ENCODE measurements at regions not wholly inside any gene's neighbourhood (a gene's known extent, or its start where the extent isn't known, plus 50 kb on each side); places are given as distances from the start of the nearest gene placed in this dataset.

DNA sequence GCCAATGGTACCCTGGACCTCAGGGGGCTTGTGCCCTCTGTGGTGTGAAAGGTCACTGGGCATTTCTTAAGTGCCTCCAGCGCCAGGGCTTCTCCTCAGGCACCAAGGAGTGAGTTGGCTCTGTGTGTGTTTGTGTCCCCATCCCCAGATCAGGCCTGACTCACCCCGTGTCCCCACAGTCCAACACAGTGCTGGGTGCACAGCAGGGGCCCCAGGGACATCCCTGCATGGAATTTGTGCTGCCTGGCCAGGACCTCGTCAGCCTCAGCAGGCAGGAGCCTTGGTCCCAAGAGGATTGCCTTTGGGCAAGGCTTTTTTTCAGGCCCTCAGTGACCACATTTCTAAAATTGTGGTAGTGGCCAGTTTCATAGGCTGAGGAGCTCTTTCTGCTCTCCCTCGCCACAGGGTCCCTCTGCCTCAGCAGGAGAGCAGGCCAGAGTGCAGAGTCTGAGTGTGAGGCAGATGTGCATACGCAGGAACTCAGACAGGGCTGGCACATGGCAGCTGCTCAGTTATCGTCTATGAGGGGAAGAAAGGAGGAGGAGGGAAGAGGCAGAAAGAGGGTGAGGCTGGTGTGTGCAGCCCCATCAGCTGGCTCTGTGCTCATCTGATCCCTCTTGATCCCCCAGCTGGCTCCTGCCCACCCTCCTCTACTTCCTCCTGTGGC, 215.6 kb downstream of the RPLP1 start (continued):
- TF ChIP-seq, protein P1, sequence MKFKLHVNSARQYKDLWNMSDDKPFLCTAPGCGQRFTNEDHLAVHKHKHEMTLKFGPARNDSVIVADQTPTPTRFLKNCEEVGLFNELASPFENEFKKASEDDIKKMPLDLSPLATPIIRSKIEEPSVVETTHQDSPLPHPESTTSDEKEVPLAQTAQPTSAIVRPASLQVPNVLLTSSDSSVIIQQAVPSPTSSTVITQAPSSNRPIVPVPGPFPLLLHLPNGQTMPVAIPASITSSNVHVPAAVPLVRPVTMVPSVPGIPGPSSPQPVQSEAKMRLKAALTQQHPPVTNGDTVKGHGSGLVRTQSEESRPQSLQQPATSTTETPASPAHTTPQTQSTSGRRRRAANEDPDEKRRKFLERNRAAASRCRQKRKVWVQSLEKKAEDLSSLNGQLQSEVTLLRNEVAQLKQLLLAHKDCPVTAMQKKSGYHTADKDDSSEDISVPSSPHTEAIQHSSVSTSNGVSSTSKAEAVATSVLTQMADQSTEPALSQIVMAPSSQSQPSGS (CRISPR knock-in tag; IDR thresholded peaks at IDR 0.05; ENCODE audit: borderline replicate concordance, low read depth) = no peak
- TF ChIP-seq CBFB (CRISPR knock-in tag; IDR thresholded peaks at IDR 0.05; ENCODE audit: low read depth) (no peak), SP1 (CRISPR knock-in tag; conservative IDR thresholded peaks at IDR 0.05) (no peak), EMX1 (CRISPR knock-in tag; IDR thresholded peaks at IDR 0.05) (no peak)

DNA sequence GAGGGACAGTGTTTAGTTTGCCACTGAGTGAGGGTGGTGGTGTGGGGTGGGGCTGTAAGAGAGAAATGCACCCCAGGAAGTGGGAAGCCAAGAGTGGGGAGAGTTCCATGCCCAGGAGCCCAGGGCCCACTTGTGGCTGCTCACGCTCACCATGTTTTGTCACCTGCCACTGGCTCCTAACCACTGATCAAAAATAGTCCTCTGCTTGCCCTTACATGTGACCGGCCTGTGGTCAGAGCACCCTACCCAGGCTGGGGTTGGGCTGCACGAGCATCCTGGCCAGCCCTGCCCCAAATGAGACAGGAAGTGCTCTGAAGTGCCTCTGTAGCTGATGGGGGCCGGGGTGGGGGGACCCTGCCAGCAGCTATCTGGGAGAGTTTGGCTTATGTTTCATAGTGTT, 216.3 kb downstream of the RPLP1 start:
- H3K36me3 Mint-ChIP-seq = no peaks in the 10 kb centered on the region
- POLR2A ChIA-PET = no interaction called here
- ATAC-seq = no peak
- no peaks in the 10 kb centered on the region for H3K27me3 Mint-ChIP-seq (ENCODE audit: low read depth)
- peaks cover 16% of the 10 kb centered on the region for H3K4me1 Mint-ChIP-seq
- H3K9me3 Mint-ChIP-seq = no peaks in the 10 kb centered on the region
- DNase-seq (ENCODE audit: low spot score) = no peak
- H3K4me3 Mint-ChIP-seq = no peak overlapping the region
- CTCF ChIA-PET = no interaction called here
- no peak for TF ChIP-seq ETV6 (CRISPR knock-in tag; IDR thresholded peaks at IDR 0.05)
- TF ChIP-seq, protein P2, sequence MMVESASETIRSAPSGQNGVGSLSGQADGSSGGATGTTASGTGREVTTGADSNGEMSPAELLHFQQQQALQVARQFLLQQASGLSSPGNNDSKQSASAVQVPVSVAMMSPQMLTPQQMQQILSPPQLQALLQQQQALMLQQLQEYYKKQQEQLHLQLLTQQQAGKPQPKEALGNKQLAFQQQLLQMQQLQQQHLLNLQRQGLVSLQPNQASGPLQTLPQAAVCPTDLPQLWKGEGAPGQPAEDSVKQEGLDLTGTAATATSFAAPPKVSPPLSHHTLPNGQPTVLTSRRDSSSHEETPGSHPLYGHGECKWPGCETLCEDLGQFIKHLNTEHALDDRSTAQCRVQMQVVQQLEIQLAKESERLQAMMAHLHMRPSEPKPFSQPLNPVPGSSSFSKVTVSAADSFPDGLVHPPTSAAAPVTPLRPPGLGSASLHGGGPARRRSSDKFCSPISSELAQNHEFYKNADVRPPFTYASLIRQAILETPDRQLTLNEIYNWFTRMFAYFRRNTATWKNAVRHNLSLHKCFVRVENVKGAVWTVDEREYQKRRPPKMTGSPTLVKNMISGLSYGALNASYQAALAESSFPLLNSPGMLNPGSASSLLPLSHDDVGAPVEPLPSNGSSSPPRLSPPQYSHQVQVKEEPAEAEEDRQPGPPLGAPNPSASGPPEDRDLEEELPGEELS (CRISPR knock-in tag; IDR thresholded peaks at IDR 0.05) = no peak
- no peak for TF ChIP-seq TEAD1 (CRISPR knock-in tag; IDR thresholded peaks at IDR 0.05)
- TF ChIP-seq, protein P3, sequence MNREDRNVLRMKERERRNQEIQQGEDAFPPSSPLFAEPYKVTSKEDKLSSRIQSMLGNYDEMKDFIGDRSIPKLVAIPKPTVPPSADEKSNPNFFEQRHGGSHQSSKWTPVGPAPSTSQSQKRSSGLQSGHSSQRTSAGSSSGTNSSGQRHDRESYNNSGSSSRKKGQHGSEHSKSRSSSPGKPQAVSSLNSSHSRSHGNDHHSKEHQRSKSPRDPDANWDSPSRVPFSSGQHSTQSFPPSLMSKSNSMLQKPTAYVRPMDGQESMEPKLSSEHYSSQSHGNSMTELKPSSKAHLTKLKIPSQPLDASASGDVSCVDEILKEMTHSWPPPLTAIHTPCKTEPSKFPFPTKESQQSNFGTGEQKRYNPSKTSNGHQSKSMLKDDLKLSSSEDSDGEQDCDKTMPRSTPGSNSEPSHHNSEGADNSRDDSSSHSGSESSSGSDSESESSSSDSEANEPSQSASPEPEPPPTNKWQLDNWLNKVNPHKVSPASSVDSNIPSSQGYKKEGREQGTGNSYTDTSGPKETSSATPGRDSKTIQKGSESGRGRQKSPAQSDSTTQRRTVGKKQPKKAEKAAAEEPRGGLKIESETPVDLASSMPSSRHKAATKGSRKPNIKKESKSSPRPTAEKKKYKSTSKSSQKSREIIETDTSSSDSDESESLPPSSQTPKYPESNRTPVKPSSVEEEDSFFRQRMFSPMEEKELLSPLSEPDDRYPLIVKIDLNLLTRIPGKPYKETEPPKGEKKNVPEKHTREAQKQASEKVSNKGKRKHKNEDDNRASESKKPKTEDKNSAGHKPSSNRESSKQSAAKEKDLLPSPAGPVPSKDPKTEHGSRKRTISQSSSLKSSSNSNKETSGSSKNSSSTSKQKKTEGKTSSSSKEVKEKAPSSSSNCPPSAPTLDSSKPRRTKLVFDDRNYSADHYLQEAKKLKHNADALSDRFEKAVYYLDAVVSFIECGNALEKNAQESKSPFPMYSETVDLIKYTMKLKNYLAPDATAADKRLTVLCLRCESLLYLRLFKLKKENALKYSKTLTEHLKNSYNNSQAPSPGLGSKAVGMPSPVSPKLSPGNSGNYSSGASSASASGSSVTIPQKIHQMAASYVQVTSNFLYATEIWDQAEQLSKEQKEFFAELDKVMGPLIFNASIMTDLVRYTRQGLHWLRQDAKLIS (CRISPR knock-in tag; IDR thresholded peaks at IDR 0.05; ENCODE audit: borderline replicate concordance) = no peak
- TF ChIP-seq, protein P4, sequence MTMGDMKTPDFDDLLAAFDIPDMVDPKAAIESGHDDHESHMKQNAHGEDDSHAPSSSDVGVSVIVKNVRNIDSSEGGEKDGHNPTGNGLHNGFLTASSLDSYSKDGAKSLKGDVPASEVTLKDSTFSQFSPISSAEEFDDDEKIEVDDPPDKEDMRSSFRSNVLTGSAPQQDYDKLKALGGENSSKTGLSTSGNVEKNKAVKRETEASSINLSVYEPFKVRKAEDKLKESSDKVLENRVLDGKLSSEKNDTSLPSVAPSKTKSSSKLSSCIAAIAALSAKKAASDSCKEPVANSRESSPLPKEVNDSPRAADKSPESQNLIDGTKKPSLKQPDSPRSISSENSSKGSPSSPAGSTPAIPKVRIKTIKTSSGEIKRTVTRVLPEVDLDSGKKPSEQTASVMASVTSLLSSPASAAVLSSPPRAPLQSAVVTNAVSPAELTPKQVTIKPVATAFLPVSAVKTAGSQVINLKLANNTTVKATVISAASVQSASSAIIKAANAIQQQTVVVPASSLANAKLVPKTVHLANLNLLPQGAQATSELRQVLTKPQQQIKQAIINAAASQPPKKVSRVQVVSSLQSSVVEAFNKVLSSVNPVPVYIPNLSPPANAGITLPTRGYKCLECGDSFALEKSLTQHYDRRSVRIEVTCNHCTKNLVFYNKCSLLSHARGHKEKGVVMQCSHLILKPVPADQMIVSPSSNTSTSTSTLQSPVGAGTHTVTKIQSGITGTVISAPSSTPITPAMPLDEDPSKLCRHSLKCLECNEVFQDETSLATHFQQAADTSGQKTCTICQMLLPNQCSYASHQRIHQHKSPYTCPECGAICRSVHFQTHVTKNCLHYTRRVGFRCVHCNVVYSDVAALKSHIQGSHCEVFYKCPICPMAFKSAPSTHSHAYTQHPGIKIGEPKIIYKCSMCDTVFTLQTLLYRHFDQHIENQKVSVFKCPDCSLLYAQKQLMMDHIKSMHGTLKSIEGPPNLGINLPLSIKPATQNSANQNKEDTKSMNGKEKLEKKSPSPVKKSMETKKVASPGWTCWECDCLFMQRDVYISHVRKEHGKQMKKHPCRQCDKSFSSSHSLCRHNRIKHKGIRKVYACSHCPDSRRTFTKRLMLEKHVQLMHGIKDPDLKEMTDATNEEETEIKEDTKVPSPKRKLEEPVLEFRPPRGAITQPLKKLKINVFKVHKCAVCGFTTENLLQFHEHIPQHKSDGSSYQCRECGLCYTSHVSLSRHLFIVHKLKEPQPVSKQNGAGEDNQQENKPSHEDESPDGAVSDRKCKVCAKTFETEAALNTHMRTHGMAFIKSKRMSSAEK (CRISPR knock-in tag; IDR thresholded peaks at IDR 0.05; ENCODE audit: borderline replicate concordance) = no peak
- no peak for TF ChIP-seq CBFB (CRISPR knock-in tag; IDR thresholded peaks at IDR 0.05; ENCODE audit: low read depth)
- no peak for TF ChIP-seq SOX15 (CRISPR knock-in tag; IDR thresholded peaks at IDR 0.05)
- TF ChIP-seq NR2C2 (CRISPR knock-in tag; IDR thresholded peaks at IDR 0.05) = no peak
- TF ChIP-seq IRF2 (CRISPR knock-in tag; IDR thresholded peaks at IDR 0.05; ENCODE audit: borderline replicate concordance, low read depth) = no peak
- TF ChIP-seq, protein P5, sequence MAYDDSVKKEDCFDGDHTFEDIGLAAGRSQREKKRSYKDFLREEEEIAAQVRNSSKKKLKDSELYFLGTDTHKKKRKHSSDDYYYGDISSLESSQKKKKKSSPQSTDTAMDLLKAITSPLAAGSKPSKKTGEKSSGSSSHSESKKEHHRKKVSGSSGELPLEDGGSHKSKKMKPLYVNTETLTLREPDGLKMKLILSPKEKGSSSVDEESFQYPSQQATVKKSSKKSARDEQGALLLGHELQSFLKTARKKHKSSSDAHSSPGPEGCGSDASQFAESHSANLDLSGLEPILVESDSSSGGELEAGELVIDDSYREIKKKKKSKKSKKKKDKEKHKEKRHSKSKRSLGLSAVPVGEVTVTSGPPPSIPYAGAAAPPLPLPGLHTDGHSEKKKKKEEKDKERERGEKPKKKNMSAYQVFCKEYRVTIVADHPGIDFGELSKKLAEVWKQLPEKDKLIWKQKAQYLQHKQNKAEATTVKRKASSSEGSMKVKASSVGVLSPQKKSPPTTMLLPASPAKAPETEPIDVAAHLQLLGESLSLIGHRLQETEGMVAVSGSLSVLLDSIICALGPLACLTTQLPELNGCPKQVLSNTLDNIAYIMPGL (CRISPR knock-in tag; IDR thresholded peaks at IDR 0.05) = no peak
- no peak for TF ChIP-seq FOXP1 (CRISPR knock-in tag; IDR thresholded peaks at IDR 0.05; ENCODE audit: borderline replicate concordance)
- TF ChIP-seq NR3C1 (CRISPR knock-in tag; conservative IDR thresholded peaks at IDR 0.05; ENCODE audit: low read depth) = no peak
- no peak for TF ChIP-seq NFATC4 (CRISPR knock-in tag; IDR thresholded peaks at IDR 0.05)
- TF ChIP-seq, protein P6, sequence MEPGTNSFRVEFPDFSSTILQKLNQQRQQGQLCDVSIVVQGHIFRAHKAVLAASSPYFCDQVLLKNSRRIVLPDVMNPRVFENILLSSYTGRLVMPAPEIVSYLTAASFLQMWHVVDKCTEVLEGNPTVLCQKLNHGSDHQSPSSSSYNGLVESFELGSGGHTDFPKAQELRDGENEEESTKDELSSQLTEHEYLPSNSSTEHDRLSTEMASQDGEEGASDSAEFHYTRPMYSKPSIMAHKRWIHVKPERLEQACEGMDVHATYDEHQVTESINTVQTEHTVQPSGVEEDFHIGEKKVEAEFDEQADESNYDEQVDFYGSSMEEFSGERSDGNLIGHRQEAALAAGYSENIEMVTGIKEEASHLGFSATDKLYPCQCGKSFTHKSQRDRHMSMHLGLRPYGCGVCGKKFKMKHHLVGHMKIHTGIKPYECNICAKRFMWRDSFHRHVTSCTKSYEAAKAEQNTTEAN (CRISPR knock-in tag; IDR thresholded peaks at IDR 0.05) = no peak
- no peak overlapping the region for H3K27ac Mint-ChIP-seq

Data from WTC11 (cell line).